IgD-negative memory B cell (primary cell): ENCODE measurements at regions not wholly inside any gene's neighbourhood (a gene's known extent, or its start where the extent isn't known, plus 50 kb on each side); places are given as distances from the start of the nearest gene placed in this dataset.

Source experiments
- H3K27ac Mint-ChIP-seq, 3 donors: one replicate each; pipeline ENCODE4 v1.8.0; 2020 to 2022; ENCODE audit warnings: mild to moderate bottlenecking in 3 of 3, mixed read lengths in 3 of 3, moderate library complexity in 1 of 3
- H3K27me3 Mint-ChIP-seq: one replicate; pipeline ENCODE4 v1.8.0; 2021; ENCODE audit warnings: mixed read lengths
- H3K36me3 Mint-ChIP-seq: one replicate; pipeline ENCODE4 v1.8.0; 2020; ENCODE audit warnings: mild to moderate bottlenecking, mixed read lengths
- H3K4me1 Mint-ChIP-seq, 3 donors: one replicate each; pipeline ENCODE4 v1.8.0; 2020 to 2022; ENCODE audit warnings: mixed read lengths in 3 of 3, mild to moderate bottlenecking in 1 of 3
- H3K4me3 Mint-ChIP-seq, 4 donors: one replicate each; pipeline ENCODE4 v1.8.0; 2020 to 2022; ENCODE audit warnings: mild to moderate bottlenecking in 4 of 4, mixed read lengths in 4 of 4, moderate library complexity in 3 of 4
- H3K9me3 Mint-ChIP-seq, 3 donors: one replicate each; pipeline ENCODE4 v1.8.0; 2020 to 2021; ENCODE audit warnings: mixed read lengths in 3 of 3, mild to moderate bottlenecking in 1 of 3

DNA sequence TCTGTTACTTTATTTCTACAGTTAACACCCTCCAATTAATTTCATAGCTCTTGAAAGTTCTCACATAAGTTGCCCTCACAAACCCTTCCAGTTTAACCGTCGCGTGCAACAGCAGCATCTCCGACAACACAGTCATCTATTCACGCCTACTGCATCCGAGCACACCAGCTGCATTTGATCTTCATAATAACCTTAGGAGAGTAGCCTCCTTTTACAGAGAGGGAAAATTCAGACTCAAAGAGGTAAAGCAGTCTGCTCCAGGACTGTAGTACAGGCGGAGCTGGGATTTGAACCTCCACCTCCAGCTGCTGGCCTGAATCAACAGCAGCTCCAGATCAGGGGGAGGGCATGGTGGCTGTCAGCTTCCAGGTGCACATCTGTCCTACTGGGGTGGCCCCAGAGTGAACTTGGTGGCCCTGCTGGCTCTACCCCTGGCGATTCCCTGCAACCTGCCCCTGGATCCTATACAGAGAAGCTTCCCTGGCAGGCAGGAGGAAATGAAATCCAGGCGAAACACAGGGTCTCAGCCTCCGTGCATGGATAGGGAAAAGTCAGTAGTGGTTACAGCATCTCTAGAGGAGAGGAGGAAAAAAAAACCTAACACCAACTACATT lies 71.6 kb upstream of the UNC5A start:
- Mint-ChIP-seq H3K27ac (peak overlapping the region in 1 of 3 donors; percentile 65), H3K4me1 (peaks cover 3 to 6% (median 5%) of the 10 kb centered on the region in 3 donors), H3K27me3 (peaks cover 45% of the 10 kb centered on the region), H3K4me3 (no peak overlapping the region), H3K36me3 (peaks cover 2% of the 10 kb centered on the region), H3K9me3 (no peaks in the 10 kb centered on the region)

DNA sequence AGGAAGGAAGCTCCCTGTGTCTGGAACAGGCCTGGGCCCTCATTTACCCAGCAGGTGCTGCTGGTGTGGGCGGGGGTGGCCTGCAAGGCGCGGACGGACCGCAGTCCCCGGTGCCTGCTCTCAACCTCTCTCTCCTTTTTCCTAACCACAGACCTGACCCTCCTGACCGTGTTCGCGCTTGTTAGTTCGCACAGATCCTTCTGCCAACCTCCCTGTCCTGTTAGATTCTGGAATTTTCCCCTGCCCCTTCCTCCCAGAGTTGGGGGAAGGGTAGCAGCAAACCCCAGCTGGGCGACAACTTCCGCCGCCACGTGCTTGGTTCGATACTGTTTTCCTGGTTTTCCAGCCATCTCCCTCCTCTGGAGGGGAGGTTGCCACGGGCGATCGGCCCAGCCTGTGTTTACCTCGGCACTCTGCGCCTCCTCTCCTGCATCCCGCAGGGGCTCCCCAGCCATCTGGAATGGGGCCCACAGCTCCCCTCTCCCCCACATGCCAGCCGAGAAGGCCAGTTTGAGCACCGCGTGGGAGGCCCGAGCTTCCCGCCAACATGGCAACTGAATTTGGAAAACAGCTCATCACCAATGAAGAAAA lies 70.8 kb upstream of the UNC5A start:
- no peak overlapping the region for H3K27ac Mint-ChIP-seq
- H3K36me3 Mint-ChIP-seq = peaks cover 2% of the 10 kb centered on the region
- no peaks in the 10 kb centered on the region for H3K9me3 Mint-ChIP-seq
- H3K4me3 Mint-ChIP-seq = no peak overlapping the region
- peaks cover 53% of the 10 kb centered on the region for H3K27me3 Mint-ChIP-seq
- peaks cover 3 to 8% (median 5%) of the 10 kb centered on the region in 3 donors for H3K4me1 Mint-ChIP-seq

DNA sequence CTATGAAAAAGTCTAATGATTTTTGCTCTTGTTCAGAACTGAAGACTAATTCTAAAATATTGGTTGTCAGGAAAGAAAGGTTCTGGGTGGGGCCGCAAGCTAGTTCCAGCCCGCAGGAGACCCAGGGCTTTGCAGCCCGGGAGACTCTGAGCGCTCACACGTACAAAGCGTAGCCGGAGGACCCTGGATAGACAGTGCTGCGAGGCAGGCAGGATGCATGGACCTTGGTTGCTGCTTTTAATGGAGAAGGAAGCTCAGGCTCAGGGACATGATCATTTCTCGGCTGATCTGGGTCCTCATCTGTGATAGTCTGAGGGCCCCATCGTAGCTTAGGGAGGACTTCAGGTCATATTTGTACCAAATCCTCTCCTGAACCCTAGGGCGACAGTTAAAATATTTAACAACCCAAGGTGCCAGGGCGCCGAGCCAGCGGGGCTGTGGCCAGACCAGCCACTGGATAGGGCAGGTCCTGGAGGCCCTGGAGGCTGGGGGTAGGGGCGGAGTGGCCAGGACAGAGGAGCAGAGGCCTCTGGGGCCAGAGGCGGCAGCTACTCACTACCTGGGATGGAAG lies 70.1 kb upstream of the UNC5A start:
- Mint-ChIP-seq H3K27me3 (peaks cover 58% of the 10 kb centered on the region), H3K4me3 (no peak overlapping the region), H3K4me1 (peaks cover 3 to 8% (median 5%) of the 10 kb centered on the region in 3 donors), H3K36me3 (peaks cover 2% of the 10 kb centered on the region), H3K9me3 (no peaks in the 10 kb centered on the region), H3K27ac (no peak overlapping the region)

DNA sequence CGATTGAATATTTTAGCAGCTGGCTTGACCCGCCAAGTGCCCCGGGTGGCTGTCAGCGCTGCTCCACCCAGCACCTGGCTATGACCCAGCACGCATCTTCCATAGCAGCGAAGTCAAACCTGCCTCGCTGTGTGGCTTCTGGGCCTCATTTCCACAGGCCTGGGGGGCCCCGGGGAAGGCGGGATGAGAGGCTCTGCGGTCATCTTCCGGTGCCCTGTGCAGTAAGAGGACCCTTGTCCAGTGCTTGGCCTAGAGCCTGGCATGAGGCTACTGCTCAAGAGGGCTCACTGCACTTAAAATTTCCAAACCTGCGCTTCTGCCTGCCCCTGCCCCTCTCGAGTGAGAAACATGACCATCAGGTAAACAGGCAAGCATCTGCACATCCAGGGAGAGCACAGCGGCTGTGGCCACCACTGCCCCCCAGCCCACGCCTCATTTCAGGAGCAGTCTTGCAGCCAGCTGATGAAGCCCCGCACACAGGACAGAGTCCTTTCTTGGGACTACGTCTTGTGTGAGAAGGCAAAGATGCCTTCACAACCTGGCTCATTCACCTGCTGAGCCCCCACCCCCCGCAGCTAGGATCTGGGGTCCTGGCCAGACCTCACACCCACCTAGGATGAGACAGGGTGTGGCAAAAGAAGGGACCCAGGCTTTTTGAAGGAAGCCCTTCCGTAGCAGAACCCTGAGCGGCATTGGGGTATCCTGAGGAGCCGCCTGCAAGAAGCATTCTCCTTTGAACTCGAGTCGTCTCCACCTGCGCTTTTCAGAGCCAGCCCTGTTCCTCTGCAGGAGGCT lies 69.5 kb upstream of the UNC5A start:
- no peak overlapping the region for H3K4me3 Mint-ChIP-seq
- peaks cover 58% of the 10 kb centered on the region for H3K27me3 Mint-ChIP-seq

DNA sequence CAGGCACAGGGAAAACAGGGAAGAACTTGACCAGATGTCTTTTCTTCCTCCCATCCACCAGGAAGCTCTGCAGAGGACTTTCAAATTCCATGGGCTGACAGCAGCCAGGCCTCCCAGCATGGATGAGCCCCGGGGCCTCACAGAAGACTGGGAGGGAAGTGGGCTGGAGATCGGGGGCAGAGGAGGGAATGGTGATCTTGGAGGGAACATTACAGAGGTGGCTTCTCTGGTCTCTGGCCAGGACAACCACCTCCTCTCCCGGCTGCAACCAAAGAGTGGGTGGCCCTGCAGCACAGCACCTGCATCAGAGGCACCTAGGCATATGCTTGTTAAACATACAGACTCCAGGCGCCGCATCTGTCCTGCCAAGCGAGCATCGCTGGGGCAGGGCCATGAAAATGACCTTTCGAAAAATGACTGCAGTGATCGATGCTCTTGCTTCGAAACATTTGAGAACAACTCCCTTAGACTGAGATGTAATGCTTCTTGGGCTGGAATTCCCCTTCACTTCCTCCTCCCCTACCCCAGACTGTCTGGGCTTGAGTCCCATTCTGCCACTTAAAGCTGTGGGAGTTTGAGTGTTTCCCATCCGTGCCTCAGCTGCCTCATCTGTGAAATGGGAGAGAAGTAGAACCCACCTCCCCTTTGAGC lies 68.7 kb upstream of the UNC5A start:
- Mint-ChIP-seq H3K4me1 (peaks cover 9 to 18% (median 12%) of the 10 kb centered on the region in 3 donors), H3K4me3 (peak overlapping the region in 1 of 4 donors; percentile 39), H3K36me3 (peaks cover 4% of the 10 kb centered on the region), H3K27me3 (peaks cover 63% of the 10 kb centered on the region), H3K9me3 (peaks cover 0 to 4% (median 0%) of the 10 kb centered on the region in 3 donors), H3K27ac (no peak overlapping the region)

More for the DNA sequence above, 69.5 kb upstream of the UNC5A start:
- peaks cover 2% of the 10 kb centered on the region for H3K36me3 Mint-ChIP-seq
- H3K27ac Mint-ChIP-seq = no peak overlapping the region
- H3K9me3 Mint-ChIP-seq = peaks cover 0 to under 1% (median 0%) of the 10 kb centered on the region in 3 donors
- peaks cover 7 to 13% (median 9%) of the 10 kb centered on the region in 3 donors for H3K4me1 Mint-ChIP-seq

DNA sequence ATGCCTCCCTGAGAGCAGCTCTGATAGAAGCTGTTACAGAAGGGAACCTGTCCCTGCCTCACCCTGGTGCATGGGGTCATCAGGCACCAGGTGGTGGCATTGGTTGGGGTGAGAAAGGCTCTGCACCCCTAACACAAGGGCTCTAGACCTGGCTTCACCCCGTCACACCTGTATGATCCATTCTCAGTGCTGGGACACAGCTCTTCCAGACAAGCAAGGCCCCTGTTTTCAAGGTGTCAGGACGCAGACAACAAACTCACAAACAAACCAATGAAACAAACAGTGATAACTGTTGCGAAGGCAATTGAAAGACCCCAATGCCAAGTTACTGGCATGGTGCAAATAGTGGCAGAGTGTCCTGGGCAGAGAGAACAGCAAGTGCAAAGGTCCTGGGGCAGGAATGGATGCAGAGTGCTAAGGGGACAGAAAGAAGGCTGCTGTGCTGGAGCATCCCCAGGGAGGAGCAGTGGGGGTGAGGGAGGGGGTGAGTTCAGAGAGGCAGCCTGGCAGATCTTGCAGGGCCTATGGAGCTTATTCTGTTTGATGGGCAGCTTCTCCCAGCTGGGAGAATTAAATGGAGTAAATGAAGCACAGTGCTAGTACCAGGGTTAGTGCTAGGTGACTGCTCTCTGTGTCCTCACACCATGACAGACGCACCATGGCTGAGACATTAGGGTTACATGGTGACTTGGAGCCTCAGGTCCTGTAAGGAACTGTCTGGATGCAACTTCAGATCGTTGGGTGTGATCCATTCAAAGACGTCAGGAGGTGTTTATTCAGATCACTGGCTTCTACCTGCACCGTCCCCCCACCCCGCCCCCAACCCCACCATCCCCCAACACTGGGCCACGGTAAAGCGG lies 67.9 kb upstream of the UNC5A start:
- Mint-ChIP-seq H3K36me3 (peaks cover 3% of the 10 kb centered on the region), H3K4me3 (peak overlapping the region in 1 of 4 donors; percentile 39), H3K27me3 (peaks cover 63% of the 10 kb centered on the region), H3K27ac (peak overlapping the region in 1 of 3 donors; percentile 47), H3K4me1 (peaks cover 9 to 18% (median 12%) of the 10 kb centered on the region in 3 donors), H3K9me3 (peaks cover 0 to 4% (median 0%) of the 10 kb centered on the region in 3 donors)

DNA sequence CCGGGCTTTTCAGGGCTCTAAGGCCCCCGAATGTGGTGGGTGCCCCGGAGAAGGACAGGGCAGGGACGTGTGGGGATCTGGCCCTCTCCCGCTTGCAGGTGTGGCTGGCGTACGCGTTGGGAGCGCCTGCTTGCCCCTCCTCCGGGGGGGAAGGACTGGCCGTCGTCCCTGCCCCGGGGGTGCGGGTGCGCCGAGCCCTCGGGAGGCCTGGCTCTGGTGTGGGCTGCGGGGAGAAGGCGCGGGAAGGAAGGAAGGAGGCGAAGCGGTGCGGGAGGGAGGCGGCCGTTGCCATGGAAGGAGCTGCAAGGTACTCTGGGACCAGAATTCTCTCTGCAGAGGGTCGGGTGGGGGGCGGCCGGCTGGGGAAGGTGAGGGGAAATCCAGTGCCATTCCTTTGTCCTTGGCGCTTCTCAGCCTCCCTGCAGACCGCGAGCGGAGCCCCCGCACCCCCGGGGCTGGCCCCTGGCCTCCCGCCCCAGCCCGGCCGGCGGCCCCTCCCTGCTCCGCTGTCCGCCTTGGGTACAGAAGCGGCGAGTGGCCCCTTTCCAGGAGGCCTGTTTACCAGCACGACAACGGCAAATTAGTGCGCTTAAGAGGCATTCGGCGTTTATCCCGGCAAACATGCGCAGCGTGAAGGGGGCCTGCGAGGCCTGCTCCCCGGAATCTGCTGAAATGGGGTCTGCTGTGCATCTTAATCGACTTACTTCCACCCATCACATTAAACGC lies 67.1 kb upstream of the UNC5A start:
- Mint-ChIP-seq H3K4me1 (peaks cover 9 to 18% (median 12%) of the 10 kb centered on the region in 3 donors), H3K27ac (no peak overlapping the region), H3K4me3 (peak overlapping the region in 1 of 4 donors; percentile 45), H3K9me3 (peaks cover 0 to 4% (median 0%) of the 10 kb centered on the region in 3 donors), H3K36me3 (peaks cover 3% of the 10 kb centered on the region), H3K27me3 (peaks cover 68% of the 10 kb centered on the region)

DNA sequence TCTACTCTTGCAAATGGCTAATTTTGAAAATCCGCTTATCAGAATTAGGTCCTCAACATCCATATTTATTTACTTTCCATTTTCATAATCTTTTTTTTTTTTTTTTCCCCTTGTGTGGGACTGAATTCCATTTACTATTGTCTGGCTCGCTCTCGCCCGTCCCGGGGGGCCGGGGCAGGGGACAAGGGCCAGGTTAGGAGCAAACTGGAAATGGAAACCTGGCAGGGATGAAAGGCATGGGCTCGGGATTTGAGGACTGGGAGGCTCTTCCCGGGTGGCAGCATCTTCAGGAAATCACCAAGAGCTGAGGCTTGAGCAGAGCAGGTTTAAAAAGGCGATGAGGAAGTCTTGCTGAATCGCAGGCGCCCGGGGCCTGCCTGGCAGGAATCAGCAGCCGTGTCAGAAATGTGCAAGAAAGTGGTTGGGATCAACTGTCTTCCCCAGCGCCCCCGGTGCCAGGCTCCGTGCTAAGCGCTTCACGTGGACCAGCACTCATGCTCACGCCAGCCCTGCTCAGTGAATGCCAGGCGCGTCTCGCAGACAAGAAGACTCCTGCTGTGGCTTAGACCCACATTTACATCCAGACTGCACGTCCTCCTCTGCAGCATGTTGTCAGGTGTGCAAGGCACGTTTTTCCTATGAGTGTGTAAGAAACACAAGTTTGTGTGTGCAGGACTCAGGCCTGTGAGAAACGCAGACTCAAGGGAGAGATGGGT lies 66.3 kb upstream of the UNC5A start:
- peaks cover 0 to 4% (median 0%) of the 10 kb centered on the region in 3 donors for H3K9me3 Mint-ChIP-seq
- peak overlapping the region in 2 of 4 donors; percentile 45 to 81 for H3K4me3 Mint-ChIP-seq

DNA sequence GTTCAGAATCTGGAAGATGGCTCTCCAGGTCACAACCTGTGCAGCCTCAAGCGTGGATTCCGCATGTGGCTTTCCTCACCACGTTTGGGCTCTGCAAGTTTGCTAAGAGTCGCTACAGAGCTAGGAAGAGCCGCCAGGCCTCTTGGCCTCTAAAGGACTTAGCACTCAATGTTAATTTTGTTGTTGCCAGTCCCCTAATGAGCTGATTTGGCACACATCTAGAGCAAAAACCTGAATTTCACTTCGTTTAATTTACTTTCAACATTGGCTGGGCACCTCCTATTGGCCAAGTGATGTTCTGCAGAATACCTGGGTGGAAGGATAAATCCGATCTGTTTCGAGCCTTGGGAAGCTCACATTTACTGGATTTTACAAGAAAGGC lies 65.8 kb upstream of the UNC5A start:
- H3K4me3 Mint-ChIP-seq = no peak overlapping the region
- peaks cover 0 to 4% (median 0%) of the 10 kb centered on the region in 3 donors for H3K9me3 Mint-ChIP-seq
- peaks cover 3% of the 10 kb centered on the region for H3K36me3 Mint-ChIP-seq
- peaks cover 9 to 18% (median 12%) of the 10 kb centered on the region in 3 donors for H3K4me1 Mint-ChIP-seq
- H3K27me3 Mint-ChIP-seq = peaks cover 68% of the 10 kb centered on the region
- H3K27ac Mint-ChIP-seq = no peak overlapping the region

More for the DNA sequence above, 66.3 kb upstream of the UNC5A start:
- Mint-ChIP-seq H3K27me3 (peaks cover 73% of the 10 kb centered on the region), H3K4me1 (peaks cover 9 to 18% (median 12%) of the 10 kb centered on the region in 3 donors), H3K27ac (no peak overlapping the region), H3K36me3 (peaks cover 3% of the 10 kb centered on the region)

DNA sequence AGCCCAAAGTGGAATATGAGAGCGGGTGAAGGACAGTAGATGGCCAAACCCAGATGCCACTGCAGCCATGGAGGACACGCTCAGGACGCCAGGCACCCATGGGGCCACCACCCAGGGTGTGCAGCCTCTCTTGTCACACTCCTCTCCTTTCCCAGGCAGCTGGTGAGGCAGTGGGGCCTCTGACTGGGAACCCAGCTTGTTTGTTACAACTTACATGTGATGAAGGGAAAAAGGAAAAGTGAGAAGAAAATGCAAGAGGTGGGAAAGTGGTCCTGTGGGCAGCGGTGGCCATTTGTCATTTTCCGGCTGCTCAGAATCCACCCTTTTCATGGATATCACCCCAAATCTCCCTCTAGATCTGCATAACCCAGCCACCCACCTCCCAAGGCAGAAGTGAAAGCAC lies 62.7 kb upstream of the UNC5A start:
- peaks cover 59% of the 10 kb centered on the region for H3K27me3 Mint-ChIP-seq
- H3K4me3 Mint-ChIP-seq = no peak overlapping the region
- H3K9me3 Mint-ChIP-seq = peaks cover 0 to 4% (median 0%) of the 10 kb centered on the region in 3 donors
- H3K36me3 Mint-ChIP-seq = peaks cover 3% of the 10 kb centered on the region
- H3K4me1 Mint-ChIP-seq = peaks cover 5 to 14% (median 9%) of the 10 kb centered on the region in 3 donors
- no peak overlapping the region for H3K27ac Mint-ChIP-seq

DNA sequence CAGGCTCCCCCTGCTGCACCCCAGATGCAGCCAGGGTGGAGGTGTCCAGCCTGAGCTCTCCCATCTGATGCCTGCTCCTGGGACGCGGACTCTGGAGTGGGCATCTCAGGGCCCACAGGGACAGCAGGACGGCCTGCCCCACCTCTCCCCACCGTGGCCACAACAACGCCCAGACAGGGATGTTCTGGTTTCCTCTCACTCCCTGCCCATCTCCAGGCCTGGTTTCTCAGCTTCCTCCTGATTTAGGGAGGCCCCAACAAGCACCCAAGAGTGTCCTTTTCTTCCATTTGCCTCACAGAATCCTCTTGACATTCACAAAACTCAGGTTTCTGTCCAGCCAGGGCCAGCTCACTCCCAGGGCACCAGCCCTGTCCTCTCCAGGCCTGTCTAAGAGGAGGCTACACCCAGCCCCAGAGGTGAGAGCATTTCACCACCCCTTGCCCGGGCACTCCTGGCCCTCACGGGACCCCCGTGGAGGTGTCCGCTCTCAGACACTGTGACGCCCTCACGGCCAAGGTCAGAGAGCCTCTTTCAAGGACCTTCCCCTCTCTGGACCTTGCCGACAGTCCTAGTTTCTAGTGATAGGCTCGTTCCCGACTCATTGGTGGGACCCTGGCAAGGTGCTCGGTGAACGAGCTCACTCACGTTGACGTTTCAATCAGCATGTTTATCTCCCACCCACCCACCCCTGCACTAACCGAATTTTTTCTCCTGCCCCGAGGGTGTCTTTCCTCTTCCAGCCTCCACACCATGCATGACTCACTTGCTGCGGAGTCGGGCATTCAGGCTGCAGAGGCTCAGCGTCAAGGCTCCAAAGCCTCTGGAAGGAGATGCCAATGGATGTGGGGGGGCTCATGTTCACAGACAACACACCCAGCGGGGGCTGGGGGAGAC lies 62.0 kb upstream of the UNC5A start:
- Mint-ChIP-seq H3K27me3 (peaks cover 55% of the 10 kb centered on the region), H3K27ac (no peak overlapping the region), H3K36me3 (peaks cover 3% of the 10 kb centered on the region), H3K4me3 (no peak overlapping the region), H3K9me3 (peaks cover 0 to 4% (median 0%) of the 10 kb centered on the region in 3 donors), H3K4me1 (peaks cover 5 to 14% (median 9%) of the 10 kb centered on the region in 3 donors)
